Mesothelial cell of epicardium (in vitro differentiated cells): ENCODE measurements at regions not wholly inside any gene's neighbourhood (a gene's known extent, or its start where the extent isn't known, plus 50 kb on each side); places are given as distances from the start of the nearest gene placed in this dataset.

Experiments used
- DNase-seq, 2 experiments: peaks; one replicate each; pipeline ENCODE4 v3.0.0; 2021; ENCODE audit warnings: low spot score in 2 of 2; ENCODE audit not compliant: unreplicated experiment in 2 of 2
- H3K27ac Mint-ChIP-seq: 2 replicates; pipeline ENCODE4 v1.8.0; 2021; ENCODE audit warnings: mixed read lengths
- H3K27me3 Mint-ChIP-seq: 2 replicates; pipeline ENCODE4 v1.8.0; 2021; ENCODE audit warnings: low read depth, mixed read lengths
- H3K36me3 Mint-ChIP-seq: 2 replicates; pipeline ENCODE4 v1.8.0; 2021; ENCODE audit warnings: mixed read lengths
- H3K4me1 Mint-ChIP-seq: 2 replicates; pipeline ENCODE4 v1.8.0; 2021; ENCODE audit warnings: mixed read lengths
- H3K4me3 Mint-ChIP-seq: 2 replicates; pipeline ENCODE4 v1.8.0; 2021; ENCODE audit warnings: mild to moderate bottlenecking, moderate library complexity, mixed read lengths
- H3K9me3 Mint-ChIP-seq: 2 replicates; pipeline ENCODE4 v1.8.0; 2021; ENCODE audit warnings: mixed read lengths
- CTCF ChIP-seq: fragments of 200-600 bp; sonication (generic); IDR thresholded peaks from one replicate; pipeline ENCODE4 v1.5.0; 2021; ENCODE audit warnings: antibody characterized with exemption; ENCODE audit not compliant: unreplicated experiment

GRCh38 chr2:236754271-236754944, 184.8 kb downstream of the ACKR3 start:
- no peak for TF ChIP-seq CTCF
- H3K9me3 Mint-ChIP-seq, result no peaks in the 10 kb centered on the region
- no peaks in the 10 kb centered on the region for H3K27me3 Mint-ChIP-seq
- H3K4me3 Mint-ChIP-seq, result no peak overlapping the region
- H3K4me1 Mint-ChIP-seq, result peaks cover 34% of the 10 kb centered on the region
- H3K36me3 Mint-ChIP-seq, result no peaks in the 10 kb centered on the region
- no peak overlapping the region for H3K27ac Mint-ChIP-seq
- no peak for DNase-seq

- H3K9me3 Mint-ChIP-seq, result no peaks in the 10 kb centered on the region
- H3K36me3 Mint-ChIP-seq, result no peaks in the 10 kb centered on the region
- no peak overlapping the region for H3K4me3 Mint-ChIP-seq
- no peak overlapping the region for H3K27ac Mint-ChIP-seq
- H3K27me3 Mint-ChIP-seq, result no peaks in the 10 kb centered on the region
- DNase-seq, result no peak
- peaks cover 29% of the 10 kb centered on the region for H3K4me1 Mint-ChIP-seq
- TF ChIP-seq CTCF, result no peak
These were observed 185.7 kb downstream of the ACKR3 start for GRCh38 chr2:236755278-236755840.

- H3K4me1 Mint-ChIP-seq, result peaks cover 20% of the 10 kb centered on the region
- no peaks in the 10 kb centered on the region for H3K27me3 Mint-ChIP-seq
- H3K36me3 Mint-ChIP-seq, result no peaks in the 10 kb centered on the region
- H3K9me3 Mint-ChIP-seq, result no peaks in the 10 kb centered on the region
- no peak for DNase-seq
- no peak overlapping the region for H3K4me3 Mint-ChIP-seq
- no peak overlapping the region for H3K27ac Mint-ChIP-seq
- no peak for TF ChIP-seq CTCF
These were observed 188.8 kb downstream of the ACKR3 start for GRCh38 chr2:236758406-236758805.

GRCh38 chr2:236760246-236760645, 190.6 kb downstream of the ACKR3 start:
- no peaks in the 10 kb centered on the region for H3K36me3 Mint-ChIP-seq
- no peak overlapping the region for H3K27ac Mint-ChIP-seq
- no peaks in the 10 kb centered on the region for H3K9me3 Mint-ChIP-seq
- DNase-seq, result no peak
- no peak for TF ChIP-seq CTCF
- H3K27me3 Mint-ChIP-seq, result no peaks in the 10 kb centered on the region
- H3K4me3 Mint-ChIP-seq, result no peak overlapping the region
- peaks cover 32% of the 10 kb centered on the region for H3K4me1 Mint-ChIP-seq

GRCh38 chr2:236761358-236761757, 191.7 kb downstream of the ACKR3 start:
- TF ChIP-seq CTCF, result no peak
- H3K9me3 Mint-ChIP-seq, result no peaks in the 10 kb centered on the region
- no peak overlapping the region for H3K27ac Mint-ChIP-seq
- H3K27me3 Mint-ChIP-seq, result no peaks in the 10 kb centered on the region
- H3K4me3 Mint-ChIP-seq, result no peak overlapping the region
- H3K4me1 Mint-ChIP-seq, result peaks cover 30% of the 10 kb centered on the region
- no peak for DNase-seq
- H3K36me3 Mint-ChIP-seq, result no peaks in the 10 kb centered on the region
